ENCODE measurements at regions not wholly inside any gene's neighbourhood (a gene's known extent, or its start where the extent isn't known, plus 50 kb on each side); places are given as distances from the start of the nearest gene placed in this dataset.

DNA sequence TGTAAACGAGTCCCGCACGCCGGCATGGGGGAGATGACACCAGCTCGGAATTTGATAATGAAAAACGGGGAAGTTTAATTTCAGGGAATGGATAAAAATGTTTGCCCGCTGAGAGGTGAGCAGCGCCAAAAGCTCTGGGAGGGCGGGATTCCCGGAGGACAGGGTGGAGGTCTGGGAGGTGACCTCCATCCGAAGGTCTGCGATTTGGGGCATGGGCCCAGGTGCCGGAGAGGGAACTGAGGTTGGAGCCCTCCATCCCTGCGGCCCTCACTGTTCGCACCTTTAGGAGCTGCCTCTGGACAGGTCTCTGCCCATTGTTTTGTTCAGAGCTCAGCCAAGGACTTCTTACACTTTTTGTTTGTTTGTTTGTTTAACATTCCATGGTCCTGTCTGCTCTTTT is 129.8 kb downstream of the URI1 start:
- H3K4me1 ChIP-seq (ENCODE audit: control insufficient read depth, insufficient read depth, low read length) = no peaks in the 10 kb centered on the region
- intact Hi-C loops (cut with micrococcal nuclease) = no loop called here
- H3K27me3 ChIP-seq (ENCODE audit: control insufficient read depth, insufficient read depth, low read length) = no peaks in the 10 kb centered on the region
- H3K36me3 ChIP-seq (ENCODE audit: control insufficient read depth, insufficient read depth, low read length) = no peaks in the 10 kb centered on the region
- Mint-ChIP-seq H3K27me3 (ENCODE audit: low read depth in 2 of 2) (no peaks in the 10 kb centered on the region), H3K36me3 (no peaks in the 10 kb centered on the region), H3K4me1 (no peaks in the 10 kb centered on the region), H3K4me3 (no peak overlapping the region), H3K27ac (no peak overlapping the region), H3K9me3 (peaks cover 6 to 11% of the 10 kb centered on the region in 2 donors)
- H3K4me3 ChIP-seq (ENCODE audit: low read length) = no peak overlapping the region
- no peak for TF ChIP-seq CTCF (IDR thresholded peaks at IDR 0.05)
- DNase-seq = no peak
- no peaks in the 10 kb centered on the region for H3K9me3 ChIP-seq (ENCODE audit: control insufficient read depth, insufficient read depth, low read length)
- WGBS (ENCODE audit: insufficient coverage) = 93% methylated on average over 15 of the region's 15 CpGs
- H3K27ac ChIP-seq (ENCODE audit: low read length) = no peak overlapping the region
- ATAC-seq = no peak

DNA sequence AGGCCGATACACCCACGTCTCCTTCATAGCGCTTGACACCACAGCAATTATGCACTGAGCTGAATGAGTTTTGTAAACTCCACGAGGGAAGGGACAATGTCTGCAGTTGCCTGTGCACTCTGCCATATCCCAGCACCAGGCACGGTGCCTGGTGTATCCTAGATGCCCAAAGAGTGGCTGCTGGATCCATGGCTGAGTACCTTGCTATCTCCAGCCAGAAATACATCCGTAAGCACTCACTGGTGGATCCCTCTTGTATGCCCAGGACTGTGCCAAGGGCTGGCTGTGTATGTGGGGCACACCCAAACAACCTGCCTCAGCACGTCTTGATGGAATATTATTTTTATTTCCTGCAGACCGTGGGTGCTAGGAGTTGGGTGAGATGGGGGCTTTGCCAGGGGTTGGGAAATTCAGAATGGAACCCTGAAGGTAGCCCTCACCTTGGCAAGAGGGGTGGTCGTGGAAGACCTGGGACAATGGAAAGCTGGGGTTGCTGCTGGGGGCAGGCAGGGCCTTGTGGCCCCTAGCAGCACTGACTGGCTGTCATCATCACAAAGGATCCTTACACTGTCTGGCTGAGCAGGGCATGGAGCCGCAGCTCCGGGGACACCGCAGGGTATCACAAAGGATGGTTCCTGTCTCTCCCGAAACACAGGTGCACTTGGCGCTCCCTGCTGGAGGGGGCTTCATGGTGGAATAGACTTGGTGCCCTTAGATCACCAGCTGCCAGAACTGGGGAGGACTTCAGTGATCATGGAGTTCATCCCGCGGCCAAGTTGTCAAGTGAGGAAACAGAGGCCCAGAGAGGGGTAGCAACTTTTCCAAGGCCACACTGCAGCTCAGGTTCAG is 131.3 kb downstream of the URI1 start:
- Mint-ChIP-seq H3K27me3 (ENCODE audit: low read depth in 2 of 2) (no peaks in the 10 kb centered on the region), H3K4me3 (no peak overlapping the region), H3K27ac (no peak overlapping the region), H3K4me1 (no peaks in the 10 kb centered on the region), H3K36me3 (no peaks in the 10 kb centered on the region), H3K9me3 (peaks cover 5% of the 10 kb centered on the region in 2 donors)
- H3K36me3 ChIP-seq (ENCODE audit: control insufficient read depth, insufficient read depth, low read length) = no peaks in the 10 kb centered on the region
- H3K9me3 ChIP-seq (ENCODE audit: control insufficient read depth, insufficient read depth, low read length) = no peaks in the 10 kb centered on the region
- intact Hi-C loops (cut with micrococcal nuclease) = no loop called here
- ATAC-seq = no peak
- TF ChIP-seq CTCF (IDR thresholded peaks at IDR 0.05) = no peak
- H3K27ac ChIP-seq (ENCODE audit: low read length) = no peak overlapping the region
- 90% methylated on average over 16 of the region's 16 CpGs for WGBS (ENCODE audit: insufficient coverage)
- no peaks in the 10 kb centered on the region for H3K27me3 ChIP-seq (ENCODE audit: control insufficient read depth, insufficient read depth, low read length)
- no peaks in the 10 kb centered on the region for H3K4me1 ChIP-seq (ENCODE audit: control insufficient read depth, insufficient read depth, low read length)
- no peak for DNase-seq
- H3K4me3 ChIP-seq (ENCODE audit: low read length) = no peak overlapping the region

DNA sequence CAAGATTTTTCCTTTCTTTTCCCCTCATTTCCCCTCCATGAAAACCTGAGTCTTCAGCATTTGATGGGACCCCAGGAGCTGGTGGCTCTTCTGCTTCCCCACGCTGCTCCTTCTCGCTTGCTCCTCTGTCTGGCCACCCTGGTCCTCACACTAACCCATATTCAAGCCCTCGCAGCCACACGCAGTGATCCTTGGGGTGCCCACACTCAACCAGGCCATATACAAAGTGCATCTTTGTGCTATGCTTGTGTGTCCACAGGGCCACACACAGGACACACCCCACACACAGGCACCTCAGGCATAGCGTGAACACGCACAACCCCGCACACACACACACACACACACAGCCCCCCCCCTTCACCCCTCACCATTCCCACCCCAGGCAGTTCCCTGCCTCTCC is 132.1 kb downstream of the URI1 start:
- TF ChIP-seq CTCF (IDR thresholded peaks at IDR 0.05) = no peak
- Mint-ChIP-seq H3K27me3 (ENCODE audit: low read depth in 2 of 2) (peaks cover 0 to 2% of the 10 kb centered on the region in 2 donors), H3K27ac (no peak overlapping the region), H3K4me3 (no peak overlapping the region), H3K36me3 (no peaks in the 10 kb centered on the region), H3K9me3 (no peaks in the 10 kb centered on the region), H3K4me1 (no peaks in the 10 kb centered on the region)
- H3K36me3 ChIP-seq (ENCODE audit: control insufficient read depth, insufficient read depth, low read length) = no peaks in the 10 kb centered on the region
- WGBS (ENCODE audit: insufficient coverage) = 94% methylated on average over 7 of the region's 7 CpGs
- no peak overlapping the region for H3K27ac ChIP-seq (ENCODE audit: low read length)
- DNase-seq (no peak), ATAC-seq (no peak)
- no peaks in the 10 kb centered on the region for H3K9me3 ChIP-seq (ENCODE audit: control insufficient read depth, insufficient read depth, low read length)
- no peak overlapping the region for H3K4me3 ChIP-seq (ENCODE audit: low read length)
- H3K27me3 ChIP-seq (ENCODE audit: control insufficient read depth, insufficient read depth, low read length) = no peaks in the 10 kb centered on the region
- no peaks in the 10 kb centered on the region for H3K4me1 ChIP-seq (ENCODE audit: control insufficient read depth, insufficient read depth, low read length)
- intact Hi-C loops (cut with micrococcal nuclease) = no loop called here
